AG09309 (cell line): ENCODE measurements at regions not wholly inside any gene's neighbourhood (a gene's known extent, or its start where the extent isn't known, plus 50 kb on each side); places are given as distances from the start of the nearest gene placed in this dataset.

Experiments used
- DNase-seq: peaks from one replicate; pipeline ENCODE4 v3.0.0-alpha.2; 2010; ENCODE audit warnings: low read depth
- H3K4me3 ChIP-seq: 2 replicates; pipeline ENCODE4 v1.5.1; 2011; ENCODE audit warnings: mild to moderate bottlenecking, low read depth, low read length, moderate library complexity; ENCODE audit not compliant: control insufficient read depth
- TF ChIP-seq, protein P1 (sequence below): IDR thresholded peaks from 2 replicates; pipeline ENCODE4 v1.5.1; 2011; ENCODE audit warnings: mild to moderate bottlenecking, low read depth, low read length, inconsistent platforms; ENCODE audit not compliant: insufficient read depth, control insufficient read depth; ENCODE audit errors: missing control alignments

DNA sequence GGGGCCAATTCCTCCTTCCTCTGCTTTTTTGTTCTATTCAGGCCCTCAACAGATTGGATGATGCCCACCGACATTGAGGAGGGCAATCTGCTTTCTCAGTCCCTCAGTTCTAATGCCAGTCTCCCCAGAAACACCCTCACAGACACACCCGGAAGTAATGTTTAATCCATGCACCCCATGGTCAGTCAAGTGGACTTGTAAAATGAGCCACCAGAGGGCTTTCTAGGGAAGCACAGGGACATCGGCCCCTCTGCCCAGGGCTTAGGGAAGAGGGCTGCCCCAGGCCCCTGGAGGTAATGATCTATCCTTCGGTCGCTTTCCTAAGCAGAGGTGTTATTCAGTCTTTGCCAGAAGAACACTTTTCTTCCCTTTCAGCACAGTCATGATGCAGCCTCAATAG lies 107.4 kb downstream of the PDCL3 start:
- no peak overlapping the region for H3K4me3 ChIP-seq
- DNase-seq = no peak
- TF ChIP-seq, protein P1, sequence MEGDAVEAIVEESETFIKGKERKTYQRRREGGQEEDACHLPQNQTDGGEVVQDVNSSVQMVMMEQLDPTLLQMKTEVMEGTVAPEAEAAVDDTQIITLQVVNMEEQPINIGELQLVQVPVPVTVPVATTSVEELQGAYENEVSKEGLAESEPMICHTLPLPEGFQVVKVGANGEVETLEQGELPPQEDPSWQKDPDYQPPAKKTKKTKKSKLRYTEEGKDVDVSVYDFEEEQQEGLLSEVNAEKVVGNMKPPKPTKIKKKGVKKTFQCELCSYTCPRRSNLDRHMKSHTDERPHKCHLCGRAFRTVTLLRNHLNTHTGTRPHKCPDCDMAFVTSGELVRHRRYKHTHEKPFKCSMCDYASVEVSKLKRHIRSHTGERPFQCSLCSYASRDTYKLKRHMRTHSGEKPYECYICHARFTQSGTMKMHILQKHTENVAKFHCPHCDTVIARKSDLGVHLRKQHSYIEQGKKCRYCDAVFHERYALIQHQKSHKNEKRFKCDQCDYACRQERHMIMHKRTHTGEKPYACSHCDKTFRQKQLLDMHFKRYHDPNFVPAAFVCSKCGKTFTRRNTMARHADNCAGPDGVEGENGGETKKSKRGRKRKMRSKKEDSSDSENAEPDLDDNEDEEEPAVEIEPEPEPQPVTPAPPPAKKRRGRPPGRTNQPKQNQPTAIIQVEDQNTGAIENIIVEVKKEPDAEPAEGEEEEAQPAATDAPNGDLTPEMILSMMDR = no peak

DNA sequence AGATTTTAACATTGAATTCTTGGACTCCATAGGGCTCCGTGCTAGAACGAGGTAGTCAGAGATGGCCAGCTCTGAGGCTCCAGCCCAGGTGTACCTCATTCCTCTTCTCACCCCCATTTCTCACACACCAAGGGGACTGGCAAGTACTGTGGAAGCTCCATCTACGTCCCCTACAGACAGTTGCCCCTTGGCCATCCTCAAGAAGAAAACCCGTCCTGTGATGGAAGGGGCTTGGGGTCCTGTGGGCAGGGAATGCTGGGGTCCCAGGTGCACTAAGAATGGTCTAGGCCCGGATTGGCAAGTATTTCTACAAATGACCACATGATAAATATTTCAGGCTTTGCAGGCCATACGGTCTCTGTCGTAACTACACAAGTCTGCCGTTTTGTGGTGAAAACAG lies 110.3 kb downstream of the PDCL3 start:
- no peak overlapping the region for H3K4me3 ChIP-seq
- no peak for DNase-seq
- TF ChIP-seq, protein P1 = no peak

DNA sequence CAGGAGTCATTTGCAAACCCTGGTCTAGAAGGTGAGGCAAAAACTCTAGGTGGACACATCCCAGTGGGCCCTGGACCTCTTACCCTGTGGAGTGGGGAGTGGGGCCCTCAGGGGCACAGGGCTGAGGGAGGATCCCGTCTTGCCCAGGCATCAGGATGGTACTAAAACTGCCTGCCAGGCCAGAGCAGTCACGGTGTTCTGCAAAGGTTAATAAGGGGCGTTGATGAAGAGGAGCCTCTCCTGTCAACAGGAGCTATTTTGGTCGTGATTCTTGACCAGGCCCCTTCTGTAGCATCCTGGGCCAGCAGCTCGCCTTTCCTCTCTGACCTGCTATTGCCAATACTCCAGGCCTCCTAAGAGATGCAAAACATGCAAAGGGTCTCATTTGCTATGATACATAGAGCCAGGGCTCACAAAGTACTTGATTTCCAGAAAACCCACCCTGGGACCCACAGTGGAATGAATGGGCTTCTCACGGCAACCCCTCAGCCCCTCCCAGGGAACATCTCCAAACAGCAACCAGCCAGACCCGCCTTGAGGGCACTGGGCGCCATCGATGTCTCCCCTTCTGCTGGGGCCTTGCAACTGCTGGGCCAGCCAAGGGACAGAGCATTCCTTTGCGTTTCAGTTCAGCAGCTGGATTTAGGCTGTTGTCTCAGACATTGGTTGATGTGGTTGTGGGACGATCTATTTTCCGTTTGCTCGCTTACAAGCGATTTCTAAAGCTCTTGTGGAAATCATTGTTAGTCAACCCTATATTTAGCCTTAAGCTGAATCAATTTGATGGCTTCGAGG lies 111.1 kb downstream of the PDCL3 start:
- DNase-seq = no peak
- H3K4me3 ChIP-seq = no peak overlapping the region
- TF ChIP-seq, protein P1 = no peak

DNA sequence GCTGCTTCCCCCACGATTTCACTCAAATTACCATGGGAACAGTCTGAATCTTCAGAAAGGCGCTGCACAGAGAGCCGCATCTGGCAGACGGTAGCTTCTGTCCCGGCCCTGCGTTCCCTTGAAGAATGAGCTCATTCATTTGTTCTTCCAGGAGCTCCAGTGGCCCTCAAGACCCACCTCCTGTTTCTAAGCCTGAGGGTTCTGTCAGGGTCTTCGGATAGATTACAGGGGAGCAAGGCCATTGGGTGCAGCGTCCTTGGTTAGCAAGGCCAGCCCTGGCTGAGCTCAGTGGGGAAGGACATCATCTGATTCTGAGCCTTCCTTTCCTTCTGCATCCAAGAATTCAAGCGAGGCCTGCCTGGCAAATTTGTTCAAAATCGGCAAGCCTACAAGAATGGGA lies 111.9 kb downstream of the PDCL3 start:
- TF ChIP-seq, protein P1 = no peak
- DNase-seq = no peak
- no peak overlapping the region for H3K4me3 ChIP-seq

DNA sequence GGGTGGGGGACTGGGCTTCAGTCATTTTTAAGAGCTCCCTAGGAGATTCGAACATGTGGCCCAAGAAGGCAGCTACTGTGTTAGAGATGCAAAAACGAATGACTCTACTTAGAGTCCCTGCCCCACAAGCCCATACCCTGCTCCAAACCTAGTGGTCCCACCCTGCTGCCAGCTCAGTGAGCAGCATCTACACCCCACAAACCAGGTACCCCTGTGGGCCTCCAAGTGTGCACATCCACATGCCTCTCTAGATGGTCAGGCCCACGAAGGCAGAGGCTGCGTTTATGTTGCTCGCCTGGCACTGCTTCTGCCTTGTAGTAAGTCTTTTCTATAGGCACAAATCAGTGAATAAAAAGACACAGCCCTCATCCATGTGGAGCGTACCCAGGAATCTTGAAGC lies 112.6 kb downstream of the PDCL3 start:
- no peak for DNase-seq
- TF ChIP-seq, protein P1 = no peak

DNA sequence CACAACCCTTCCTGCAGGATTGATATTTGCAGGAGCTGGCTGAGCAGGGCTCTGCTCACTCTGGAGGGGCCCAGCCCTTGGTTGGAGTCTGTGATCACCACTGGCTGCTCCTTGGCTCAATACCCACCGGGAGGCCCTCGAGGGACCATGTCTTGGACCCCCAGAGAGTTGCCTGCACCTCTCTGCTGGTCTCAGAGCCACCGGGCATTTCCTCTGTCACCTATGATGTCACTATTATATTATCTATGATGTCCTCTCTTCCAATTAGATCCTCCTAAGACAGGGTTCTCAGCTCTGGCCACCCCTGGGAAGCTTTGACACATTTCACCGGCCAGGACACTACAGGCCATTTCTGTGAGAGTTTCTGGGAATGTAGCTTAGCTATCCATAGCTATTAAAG lies 113.1 kb downstream of the PDCL3 start:
- DNase-seq = no peak
- H3K4me3 ChIP-seq = no peak overlapping the region
- TF ChIP-seq, protein P1 = no peak

More for the DNA sequence above, 112.6 kb downstream of the PDCL3 start:
- no peak overlapping the region for H3K4me3 ChIP-seq
